Upper lobe of left lung (tissue), 4 donors: ENCODE measurements at regions not wholly inside any gene's neighbourhood (a gene's known extent, or its start where the extent isn't known, plus 50 kb on each side); places are given as distances from the start of the nearest gene placed in this dataset.

Source experiments
- CTCF ChIP-seq, 6 experiments: fragments of 450-650 bp in 4 of 6; fragments of 200-600 bp in 2 of 6; sonication (generic) in 2 of 6; IDR thresholded peaks; one replicate each; pipeline ENCODE4 v1.5.1; 2016 to 2019; ENCODE audit warnings: antibody characterized with exemption in 6 of 6
- POLR2A ChIP-seq, 4 donors: fragments of 450-650 bp; IDR thresholded peaks; one replicate each; pipeline ENCODE4 v1.5.1; 2016 to 2017; ENCODE audit warnings: antibody characterized with exemption in 4 of 4, mild to moderate bottlenecking in 2 of 4

- TF ChIP-seq CTCF (IDR thresholded peaks at IDR 0.05) (no peak), POLR2A (IDR thresholded peaks at IDR 0.05) (no peak)
Observed at GRCh38 chr6:163991321-163991720, 576.8 kb downstream of the QKI start.
